ENCODE measurements at regions not wholly inside any gene's neighbourhood (a gene's known extent, or its start where the extent isn't known, plus 50 kb on each side); places are given as distances from the start of the nearest gene placed in this dataset.

DNA sequence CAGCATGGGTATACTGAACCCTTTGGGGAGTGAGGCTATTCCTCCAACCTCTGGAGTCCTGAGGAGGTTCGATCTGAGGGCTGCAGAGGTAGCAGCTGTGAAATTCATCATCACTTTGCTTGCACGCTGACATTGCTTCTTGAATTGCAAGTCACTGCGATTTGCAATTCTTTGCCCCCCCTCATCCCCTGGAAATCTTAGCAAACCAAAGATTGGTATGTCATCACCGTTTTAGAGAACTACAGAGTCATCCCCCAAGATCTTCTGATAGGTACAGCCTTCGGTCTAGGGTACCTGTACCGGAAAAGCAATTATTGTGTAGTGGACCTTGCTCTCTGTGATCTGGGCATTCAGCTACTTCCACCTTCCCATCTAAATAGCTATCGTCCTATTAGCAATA is 192.6 kb downstream of the KLF6 start:
- ChIA-PET POLR2A (no interaction called here), CTCF (no interaction called here)
- DNase-seq (ENCODE audit: low read depth, low spot score), result no peak
- Histone ChIP-seq H3K79me2 (ENCODE audit: control insufficient read depth, insufficient read depth, low read length) (no peaks in the 10 kb centered on the region), H2AFZ (ENCODE audit: low read depth, low read length) (no peak overlapping the region), H3K9me3 (replicated peaks; ENCODE audit: control insufficient read depth, insufficient read depth, low read length) (no peaks in the 10 kb centered on the region), H3K4me1 (ENCODE audit: control insufficient read depth, extremely low read depth, insufficient read depth, low read length) (no peaks in the 10 kb centered on the region), H3K27ac (ENCODE audit: insufficient read depth, low read depth, low read length) (no peak overlapping the region), H3K27me3 (ENCODE audit: control insufficient read depth in 2 of 2, insufficient read depth in 2 of 2, low read length in 2 of 2) (peaks cover 0 to 5% of the 10 kb centered on the region in 2 experiments), H4K20me1 (replicated peaks; ENCODE audit: control insufficient read depth, extremely low read depth, insufficient read depth, low read length) (no peaks in the 10 kb centered on the region), H3K36me3 (ENCODE audit: control insufficient read depth in 2 of 2, extremely low read depth in 1 of 2, insufficient read depth in 2 of 2, low read length in 2 of 2) (no peaks in the 10 kb centered on the region), H3K9ac (replicated peaks; ENCODE audit: extremely low read depth, insufficient read depth, low read length) (no peak overlapping the region), H3K9me1 (replicated peaks; ENCODE audit: control insufficient read depth, extremely low read depth, insufficient read depth, low read length) (no peaks in the 10 kb centered on the region), H3K4me3 (replicated peaks in 1 of 3; ENCODE audit: insufficient read depth in 1 of 3, low read depth in 1 of 3, low read length in 3 of 3) (no peak overlapping the region), H3K4me2 (ENCODE audit: insufficient read depth, low read length) (no peak overlapping the region)
- BruUV-seq (replicated peaks), result no TSS peak
- TF ChIP-seq FOS (IDR thresholded peaks at IDR 0.05; ENCODE audit: borderline replicate concordance, insufficient read depth, low read length), result no peak
- TF ChIP-seq, protein P1, sequence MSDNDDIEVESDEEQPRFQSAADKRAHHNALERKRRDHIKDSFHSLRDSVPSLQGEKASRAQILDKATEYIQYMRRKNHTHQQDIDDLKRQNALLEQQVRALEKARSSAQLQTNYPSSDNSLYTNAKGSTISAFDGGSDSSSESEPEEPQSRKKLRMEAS (IDR thresholded peaks at IDR 0.05; ENCODE audit: insufficient read depth, insufficient read length), result no peak
- no peak for TF ChIP-seq POLR2AphosphoS5 (IDR thresholded peaks at IDR 0.05; ENCODE audit: insufficient read depth, low read depth, low read length)
- TF ChIP-seq, protein P2, sequence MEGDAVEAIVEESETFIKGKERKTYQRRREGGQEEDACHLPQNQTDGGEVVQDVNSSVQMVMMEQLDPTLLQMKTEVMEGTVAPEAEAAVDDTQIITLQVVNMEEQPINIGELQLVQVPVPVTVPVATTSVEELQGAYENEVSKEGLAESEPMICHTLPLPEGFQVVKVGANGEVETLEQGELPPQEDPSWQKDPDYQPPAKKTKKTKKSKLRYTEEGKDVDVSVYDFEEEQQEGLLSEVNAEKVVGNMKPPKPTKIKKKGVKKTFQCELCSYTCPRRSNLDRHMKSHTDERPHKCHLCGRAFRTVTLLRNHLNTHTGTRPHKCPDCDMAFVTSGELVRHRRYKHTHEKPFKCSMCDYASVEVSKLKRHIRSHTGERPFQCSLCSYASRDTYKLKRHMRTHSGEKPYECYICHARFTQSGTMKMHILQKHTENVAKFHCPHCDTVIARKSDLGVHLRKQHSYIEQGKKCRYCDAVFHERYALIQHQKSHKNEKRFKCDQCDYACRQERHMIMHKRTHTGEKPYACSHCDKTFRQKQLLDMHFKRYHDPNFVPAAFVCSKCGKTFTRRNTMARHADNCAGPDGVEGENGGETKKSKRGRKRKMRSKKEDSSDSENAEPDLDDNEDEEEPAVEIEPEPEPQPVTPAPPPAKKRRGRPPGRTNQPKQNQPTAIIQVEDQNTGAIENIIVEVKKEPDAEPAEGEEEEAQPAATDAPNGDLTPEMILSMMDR (IDR thresholded peaks at IDR 0.05; ENCODE audit: extremely low read depth in 1 of 2, insufficient read depth in 1 of 2, low read depth in 1 of 2, low read length in 2 of 2), result no peak
- TF ChIP-seq JUN (IDR thresholded peaks at IDR 0.05; ENCODE audit: borderline replicate concordance, insufficient read depth, insufficient read length, low read depth), result no peak
- TF ChIP-seq MYC (IDR thresholded peaks at IDR 0.05; ENCODE audit: low read depth, low read length), result no peak
- no peak for TF ChIP-seq GATA2 (IDR thresholded peaks at IDR 0.05; ENCODE audit: insufficient read depth, insufficient read length, low read depth, low read length)
- no peak for TF ChIP-seq EZH2 (IDR thresholded peaks at IDR 0.05; ENCODE audit: borderline replicate concordance, low read depth, low read length, severe bottlenecking)
- TF ChIP-seq POLR2A (IDR thresholded peaks at IDR 0.05; ENCODE audit: low read depth, low read length), result no peak
- FAIRE-seq, result no peak
- intact Hi-C loops (cut with micrococcal nuclease), result no loop called here
- dilution Hi-C loops (cut with MboI; ENCODE audit: extremely low pct_ligation_motif_present, low sequenced_read_pairs), result no loop called here
